SU-DHL-6 (cell line): ENCODE measurements at regions not wholly inside any gene's neighbourhood (a gene's known extent, or its start where the extent isn't known, plus 50 kb on each side); places are given as distances from the start of the nearest gene placed in this dataset.

Source experiments
- H2AFZ ChIP-seq: fragments of 200-600 bp; sonication (generic); 2 replicates; pipeline ENCODE4 v1.6.1; 2014; ENCODE audit warnings: low read depth, mild to moderate bottlenecking, moderate library complexity, mixed read lengths, antibody characterized with exemption, low read length; ENCODE audit not compliant: severe bottlenecking
- H3F3A ChIP-seq: fragments of 200-600 bp; shearing (Covaris generic); 2 replicates; pipeline ENCODE4 v1.6.0; 2016; ENCODE audit warnings: antibody characterized with exemption, mild to moderate bottlenecking; ENCODE audit not compliant: insufficient read depth
- H3K27ac ChIP-seq: fragments of 200-600 bp; sonication (generic); 2 replicates; pipeline ENCODE4 v1.5.1; 2016; ENCODE audit warnings: low read depth, mild to moderate bottlenecking, low read length, moderate library complexity, mixed read lengths
- H3K27me3 ChIP-seq: fragments of 200-600 bp; sonication (generic), shearing (Covaris generic); 2 replicates; pipeline ENCODE4 v1.6.0; 2014; ENCODE audit warnings: mild to moderate bottlenecking, low read length
- H3K36me3 ChIP-seq: fragments of 200-600 bp; sonication (generic); 2 replicates; pipeline ENCODE4 v1.6.1; 2014; ENCODE audit warnings: mild to moderate bottlenecking, low read length, mixed read lengths
- H3K4me2 ChIP-seq: fragments of 300-600, 200-600 bp; shearing (Covaris generic), sonication (generic); 2 replicates; pipeline ENCODE4 v1.6.0; 2014; ENCODE audit warnings: low read length, low read depth, mild to moderate bottlenecking; ENCODE audit not compliant: poor library complexity, severe bottlenecking
- H3K4me3 ChIP-seq: fragments of 200-600 bp; sonication (generic); 2 replicates; pipeline ENCODE4 v1.5.1; 2014; ENCODE audit warnings: antibody characterized with exemption, low read length, mild to moderate bottlenecking, mixed read lengths; ENCODE audit not compliant: insufficient read depth, poor library complexity, severe bottlenecking
- H3K79me2 ChIP-seq: fragments of 200-600 bp; sonication (generic); 2 replicates; pipeline ENCODE4 v1.6.1; 2014; ENCODE audit warnings: mild to moderate bottlenecking, low read length, moderate library complexity; ENCODE audit not compliant: insufficient read depth
- H3K9ac ChIP-seq: fragments of 200-600 bp; sonication (generic); 2 replicates; pipeline ENCODE4 v1.7.0; 2014; ENCODE audit warnings: mild to moderate bottlenecking, low read length
- H3K9me2 ChIP-seq: fragments of 200-600 bp; sonication (generic); replicated peaks from 2 replicates; pipeline ENCODE4 v1.6.1; 2014; ENCODE audit warnings: low read length; ENCODE audit not compliant: insufficient read depth
- H3K9me3 ChIP-seq: fragments of 200-600 bp; sonication (generic); 2 replicates; pipeline ENCODE4 v1.6.1; 2014; ENCODE audit warnings: low read length, mixed read lengths; ENCODE audit not compliant: insufficient read depth
- H4K20me1 ChIP-seq: fragments of 200-600 bp; sonication (generic); 2 replicates; pipeline ENCODE4 v1.6.1; 2014; ENCODE audit warnings: low read depth, mild to moderate bottlenecking, antibody characterized with exemption, low read length, moderate library complexity, mixed read lengths
- EZH2phosphoT487 ChIP-seq: fragments of 200-600 bp; sonication (generic), shearing (Covaris generic); conservative IDR thresholded peaks from 2 replicates; pipeline ENCODE4 v1.6.1; 2018; ENCODE audit warnings: mild to moderate bottlenecking, antibody characterized with exemption, low read length, moderate library complexity, mixed read lengths
- TF ChIP-seq, protein P1 (sequence below): fragments of 200-600 bp; sonication (generic); IDR thresholded peaks from one replicate; pipeline ENCODE4 v1.5.1; 2017; ENCODE audit warnings: antibody characterized with exemption, mild to moderate bottlenecking, low read length, moderate library complexity; ENCODE audit not compliant: insufficient read depth, poor library complexity, severe bottlenecking

DNA sequence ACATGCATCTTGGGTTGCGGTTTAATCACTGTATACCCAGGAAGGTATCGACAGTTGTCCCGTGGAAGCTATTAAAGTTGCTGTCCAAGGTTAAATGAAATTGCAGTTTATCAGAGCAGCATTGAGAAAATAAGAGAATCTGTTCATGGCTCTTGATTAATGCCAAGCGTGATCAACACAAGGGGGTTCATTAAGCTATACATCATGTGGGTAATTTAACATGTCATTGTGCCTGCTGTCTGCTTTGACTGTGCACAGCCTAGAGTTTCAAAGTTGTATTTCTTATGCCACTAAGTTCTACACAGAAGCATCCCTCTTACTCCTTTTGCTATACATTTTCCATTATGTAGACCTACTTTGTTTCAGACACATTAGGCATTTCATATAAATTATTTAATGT lies 74.8 kb upstream of the SP8 start:
- H3K4me3 ChIP-seq = no peak overlapping the region
- no peak overlapping the region for H3K4me2 ChIP-seq
- H4K20me1 ChIP-seq = no peaks in the 10 kb centered on the region
- H3K27me3 ChIP-seq = no peaks in the 10 kb centered on the region
- H3K79me2 ChIP-seq = no peaks in the 10 kb centered on the region
- no peak overlapping the region for H2AFZ ChIP-seq
- no peaks in the 10 kb centered on the region for H3K9me2 ChIP-seq
- no peak overlapping the region for H3K9ac ChIP-seq
- TF ChIP-seq EZH2phosphoT487 = no peak
- TF ChIP-seq, protein P1, sequence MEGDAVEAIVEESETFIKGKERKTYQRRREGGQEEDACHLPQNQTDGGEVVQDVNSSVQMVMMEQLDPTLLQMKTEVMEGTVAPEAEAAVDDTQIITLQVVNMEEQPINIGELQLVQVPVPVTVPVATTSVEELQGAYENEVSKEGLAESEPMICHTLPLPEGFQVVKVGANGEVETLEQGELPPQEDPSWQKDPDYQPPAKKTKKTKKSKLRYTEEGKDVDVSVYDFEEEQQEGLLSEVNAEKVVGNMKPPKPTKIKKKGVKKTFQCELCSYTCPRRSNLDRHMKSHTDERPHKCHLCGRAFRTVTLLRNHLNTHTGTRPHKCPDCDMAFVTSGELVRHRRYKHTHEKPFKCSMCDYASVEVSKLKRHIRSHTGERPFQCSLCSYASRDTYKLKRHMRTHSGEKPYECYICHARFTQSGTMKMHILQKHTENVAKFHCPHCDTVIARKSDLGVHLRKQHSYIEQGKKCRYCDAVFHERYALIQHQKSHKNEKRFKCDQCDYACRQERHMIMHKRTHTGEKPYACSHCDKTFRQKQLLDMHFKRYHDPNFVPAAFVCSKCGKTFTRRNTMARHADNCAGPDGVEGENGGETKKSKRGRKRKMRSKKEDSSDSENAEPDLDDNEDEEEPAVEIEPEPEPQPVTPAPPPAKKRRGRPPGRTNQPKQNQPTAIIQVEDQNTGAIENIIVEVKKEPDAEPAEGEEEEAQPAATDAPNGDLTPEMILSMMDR = no peak
- H3K27ac ChIP-seq = no peak overlapping the region
- no peaks in the 10 kb centered on the region for H3F3A ChIP-seq
- H3K9me3 ChIP-seq = no peaks in the 10 kb centered on the region
- no peaks in the 10 kb centered on the region for H3K36me3 ChIP-seq

DNA sequence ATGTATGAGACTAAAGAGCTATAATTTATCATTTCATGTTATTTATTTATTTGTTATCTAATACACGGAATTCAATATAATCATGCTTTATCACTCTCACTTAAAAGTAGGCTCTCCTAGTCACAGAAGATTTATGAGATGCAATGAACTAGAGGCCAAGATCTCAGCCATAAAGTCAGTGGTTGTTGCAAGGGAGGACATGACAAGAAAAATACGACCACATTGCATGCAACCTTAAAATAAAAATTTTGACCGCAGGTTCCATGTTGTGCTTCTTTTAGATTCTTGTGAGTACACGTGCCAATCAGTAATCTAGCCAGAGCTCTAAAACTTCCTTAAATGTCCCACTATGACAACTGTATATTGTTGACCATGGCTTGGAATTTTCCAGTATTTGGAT lies 75.9 kb upstream of the SP8 start:
- H4K20me1 ChIP-seq = no peaks in the 10 kb centered on the region
- no peaks in the 10 kb centered on the region for H3K9me2 ChIP-seq
- H3K9ac ChIP-seq = no peak overlapping the region
- no peaks in the 10 kb centered on the region for H3K36me3 ChIP-seq
- no peak overlapping the region for H3K4me2 ChIP-seq
- H3K9me3 ChIP-seq = no peaks in the 10 kb centered on the region
- no peaks in the 10 kb centered on the region for H3K79me2 ChIP-seq
- TF ChIP-seq, protein P1 = no peak
- H3F3A ChIP-seq = no peaks in the 10 kb centered on the region
- no peak overlapping the region for H3K27ac ChIP-seq
- no peak overlapping the region for H3K4me3 ChIP-seq
- no peaks in the 10 kb centered on the region for H3K27me3 ChIP-seq
- no peak overlapping the region for H2AFZ ChIP-seq

DNA sequence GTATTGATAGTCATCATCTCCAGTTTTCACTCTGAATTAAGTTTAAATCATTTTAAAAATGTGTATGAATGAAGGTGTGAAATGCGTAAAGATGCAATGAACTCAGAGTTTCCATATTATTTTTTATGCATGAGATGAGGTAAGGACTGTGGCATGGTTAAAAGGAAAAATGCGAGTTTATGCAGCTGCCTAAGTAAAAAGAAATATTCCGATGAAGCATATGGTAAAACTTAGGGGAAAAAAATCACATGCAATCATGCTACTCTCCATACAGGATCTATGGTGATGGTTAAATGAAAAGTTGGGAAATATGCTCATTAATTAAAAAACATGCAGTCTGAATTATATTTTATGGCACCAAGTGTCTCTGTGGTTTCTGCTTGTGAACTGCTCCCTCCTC lies 77.5 kb upstream of the SP8 start:
- Histone ChIP-seq H3K36me3 (no peaks in the 10 kb centered on the region), H3K27me3 (no peaks in the 10 kb centered on the region), H3K79me2 (no peaks in the 10 kb centered on the region), H2AFZ (no peak overlapping the region), H3F3A (no peaks in the 10 kb centered on the region), H3K4me2 (no peak overlapping the region), H4K20me1 (no peaks in the 10 kb centered on the region), H3K9me3 (no peaks in the 10 kb centered on the region), H3K27ac (no peak overlapping the region), H3K9ac (no peak overlapping the region), H3K9me2 (no peaks in the 10 kb centered on the region), H3K4me3 (no peak overlapping the region)
- no peak for TF ChIP-seq EZH2phosphoT487
- TF ChIP-seq, protein P1 = no peak

DNA sequence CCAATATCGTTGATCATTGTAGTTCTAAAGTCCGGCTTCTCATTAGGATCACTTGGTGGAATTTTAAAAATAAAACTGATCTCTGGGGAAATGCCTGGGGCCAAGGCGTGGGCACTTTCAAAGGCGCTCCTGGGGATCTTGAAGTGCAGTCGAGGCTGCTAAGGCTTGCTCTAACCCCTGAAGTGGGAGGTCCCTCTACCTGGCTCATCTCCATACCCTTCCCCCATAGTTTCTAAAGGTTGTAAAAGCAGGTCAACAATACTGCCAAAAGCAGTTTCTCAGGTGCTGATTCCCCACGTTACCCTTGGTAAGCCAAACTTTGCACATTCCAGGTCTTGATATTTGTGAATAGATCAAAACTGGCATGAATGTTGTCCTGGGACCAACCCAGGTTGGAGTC lies 79.0 kb upstream of the SP8 start:
- Histone ChIP-seq H3K9me2 (no peaks in the 10 kb centered on the region), H3K36me3 (no peaks in the 10 kb centered on the region), H2AFZ (no peak overlapping the region), H3K27ac (no peak overlapping the region), H4K20me1 (no peaks in the 10 kb centered on the region), H3F3A (no peaks in the 10 kb centered on the region), H3K79me2 (no peaks in the 10 kb centered on the region), H3K4me2 (no peak overlapping the region), H3K9me3 (no peaks in the 10 kb centered on the region), H3K27me3 (no peaks in the 10 kb centered on the region), H3K9ac (no peak overlapping the region), H3K4me3 (no peak overlapping the region)
- no peak for TF ChIP-seq EZH2phosphoT487
- TF ChIP-seq, protein P1 = no peak
